Natural killer cell (primary cell): ENCODE measurements at regions not wholly inside any gene's neighbourhood (a gene's known extent, or its start where the extent isn't known, plus 50 kb on each side); places are given as distances from the start of the nearest gene placed in this dataset.

Source experiments
- ATAC-seq, 3 donors: fragments of 150-1000 bp in 2 of 3; fragments of 200-7000 bp in 1 of 3; cut with Tn5 transposase; 1 replicate in 1 of 3; 2 replicates in 2 of 3; pipeline ENCODE4 v1.10.0; 2021; ENCODE audit warnings: mild to moderate bottlenecking in 2 of 3, moderate library complexity in 2 of 3
- DNase-seq, 2 donors: peaks; one replicate each; pipeline versions ENCODE4 v3.0.0 to v3.0.0-alpha.2; 2013 to 2021; ENCODE audit warnings: mixed read lengths in 1 of 2
- H3K27ac ChIP-seq: one replicate; pipeline ENCODE4 v1.5.1; 2013; ENCODE audit warnings: mild to moderate bottlenecking, low read length
- H3K27me3 ChIP-seq: one replicate; pipeline ENCODE4 v1.6.1; 2013; ENCODE audit warnings: low read length; ENCODE audit not compliant: control insufficient read depth, insufficient read depth
- H3K36me3 ChIP-seq: one replicate; pipeline ENCODE4 v1.6.1; 2013; ENCODE audit warnings: low read length; ENCODE audit not compliant: control insufficient read depth, insufficient read depth
- H3K4me1 ChIP-seq: one replicate; pipeline ENCODE4 v1.6.1; 2013; ENCODE audit warnings: low read length; ENCODE audit not compliant: control insufficient read depth, insufficient read depth
- H3K4me3 ChIP-seq: one replicate; pipeline ENCODE4 v1.5.1; 2013; ENCODE audit warnings: low read length
- H3K9me3 ChIP-seq: one replicate; pipeline ENCODE4 v1.6.1; 2013; ENCODE audit warnings: low read length; ENCODE audit not compliant: control insufficient read depth, insufficient read depth
- H3K27ac Mint-ChIP-seq, 2 donors: one replicate each; pipeline ENCODE4 v1.8.0; 2022; ENCODE audit warnings: mild to moderate bottlenecking in 2 of 2, mixed read lengths in 2 of 2, moderate library complexity in 1 of 2
- H3K27me3 Mint-ChIP-seq, 2 donors: one replicate each; pipeline ENCODE4 v1.8.0; 2022; ENCODE audit warnings: low read depth in 2 of 2, mixed read lengths in 2 of 2
- H3K36me3 Mint-ChIP-seq: one replicate; pipeline ENCODE4 v1.8.0; 2022; ENCODE audit warnings: mixed read lengths
- H3K4me1 Mint-ChIP-seq, 2 donors: one replicate each; pipeline ENCODE4 v1.8.0; 2022; ENCODE audit warnings: mixed read lengths in 2 of 2
- H3K4me3 Mint-ChIP-seq: one replicate; pipeline ENCODE4 v1.8.0; 2022; ENCODE audit warnings: mild to moderate bottlenecking, moderate library complexity, mixed read lengths
- H3K9me3 Mint-ChIP-seq, 2 donors: one replicate each; pipeline ENCODE4 v1.8.0; 2022; ENCODE audit warnings: mixed read lengths in 2 of 2
- CTCF ChIP-seq: fragments of 200-600 bp; IDR thresholded peaks from one replicate; pipeline ENCODE4 v1.8.0; 2022; ENCODE audit warnings: antibody characterized with exemption
- WGBS: methylation state at CpG from one replicate; pipeline ENCODE4 v1.1.7; 2013; ENCODE audit warnings: missing lambda C conversion rate; ENCODE audit not compliant: insufficient coverage; 5-methylcytosine and 5-hydroxymethylcytosine counted together
- intact Hi-C: fragments of 100-400 bp; cut with micrococcal nuclease; formaldehyde crosslinking; loops from one replicate; pipeline ENCODE4 v1.14.2; 2022

GRCh38 chr9:1956958-1957357 lies 58.2 kb upstream of the SMARCA2 start:
- Histone ChIP-seq H3K4me1 (no peaks in the 10 kb centered on the region), H3K27me3 (no peaks in the 10 kb centered on the region), H3K4me3 (no peak overlapping the region), H3K36me3 (no peaks in the 10 kb centered on the region), H3K9me3 (no peaks in the 10 kb centered on the region), H3K27ac (no peak overlapping the region)
- intact Hi-C loops, result no loop called here
- DNase-seq (no peak), ATAC-seq (no peak)
- WGBS, result 100% methylated on average over 1 of the region's 1 CpG
- no peaks in the 10 kb centered on the region for H3K36me3 Mint-ChIP-seq
- H3K4me1 Mint-ChIP-seq, result no peaks in the 10 kb centered on the region
- H3K4me3 Mint-ChIP-seq, result no peak overlapping the region
- H3K27ac Mint-ChIP-seq, result no peak overlapping the region
- peaks cover 0 to 4% of the 10 kb centered on the region in 2 donors for H3K27me3 Mint-ChIP-seq
- no peaks in the 10 kb centered on the region for H3K9me3 Mint-ChIP-seq
- no peak for TF ChIP-seq CTCF

GRCh38 chr9:1957856-1958255 lies 57.3 kb upstream of the SMARCA2 start:
- no peaks in the 10 kb centered on the region for H3K4me1 ChIP-seq
- no peaks in the 10 kb centered on the region for H3K27me3 ChIP-seq
- H3K36me3 Mint-ChIP-seq, result no peaks in the 10 kb centered on the region
- H3K4me1 Mint-ChIP-seq, result no peaks in the 10 kb centered on the region
- no peak overlapping the region for H3K4me3 Mint-ChIP-seq
- DNase-seq (no peak), ATAC-seq (no peak)
- H3K27ac ChIP-seq, result no peak overlapping the region
- no peaks in the 10 kb centered on the region for H3K36me3 ChIP-seq
- H3K9me3 Mint-ChIP-seq, result no peaks in the 10 kb centered on the region
- H3K27me3 Mint-ChIP-seq, result peaks cover 0 to 4% of the 10 kb centered on the region in 2 donors
- 100% methylated on average over 1 of the region's 2 CpGs for WGBS
- no peak overlapping the region for H3K4me3 ChIP-seq
- H3K9me3 ChIP-seq, result no peaks in the 10 kb centered on the region
- TF ChIP-seq CTCF, result no peak
- intact Hi-C loops, result no loop called here
- no peak overlapping the region for H3K27ac Mint-ChIP-seq

GRCh38 chr9:1959371-1959770 lies 55.8 kb upstream of the SMARCA2 start:
- Mint-ChIP-seq H3K36me3 (no peaks in the 10 kb centered on the region), H3K27me3 (peaks cover 2 to 10% of the 10 kb centered on the region in 2 donors), H3K27ac (no peak overlapping the region), H3K4me3 (no peak overlapping the region), H3K4me1 (no peaks in the 10 kb centered on the region), H3K9me3 (no peaks in the 10 kb centered on the region)
- Histone ChIP-seq H3K4me3 (no peak overlapping the region), H3K27me3 (no peaks in the 10 kb centered on the region), H3K9me3 (no peaks in the 10 kb centered on the region), H3K27ac (no peak overlapping the region), H3K36me3 (no peaks in the 10 kb centered on the region), H3K4me1 (no peaks in the 10 kb centered on the region)
- DNase-seq (no peak), ATAC-seq (no peak)
- WGBS, result 92% methylated on average over 1 of the region's 1 CpG
- intact Hi-C loops, result no loop called here
- no peak for TF ChIP-seq CTCF

GRCh38 chr9:1960342-1961042 lies 54.7 kb upstream of the SMARCA2 start:
- no peaks in the 10 kb centered on the region for H3K9me3 Mint-ChIP-seq
- ATAC-seq, result no peak
- WGBS, result 73% methylated on average over 6 of the region's 6 CpGs
- Histone ChIP-seq H3K4me3 (no peak overlapping the region), H3K9me3 (no peaks in the 10 kb centered on the region), H3K27ac (no peak overlapping the region), H3K36me3 (no peaks in the 10 kb centered on the region), H3K4me1 (no peaks in the 10 kb centered on the region), H3K27me3 (no peaks in the 10 kb centered on the region)
- DNase-seq, result no peak
- no peak for TF ChIP-seq CTCF
- H3K27me3 Mint-ChIP-seq, result peaks cover 8 to 21% of the 10 kb centered on the region in 2 donors
- no peak overlapping the region for H3K4me3 Mint-ChIP-seq
- H3K36me3 Mint-ChIP-seq, result no peaks in the 10 kb centered on the region
- intact Hi-C loops, result no loop called here
- no peaks in the 10 kb centered on the region for H3K4me1 Mint-ChIP-seq
- no peak overlapping the region for H3K27ac Mint-ChIP-seq
